ENCODE measurements at regions not wholly inside any gene's neighbourhood (a gene's known extent, or its start where the extent isn't known, plus 50 kb on each side); places are given as distances from the start of the nearest gene placed in this dataset.

DNA sequence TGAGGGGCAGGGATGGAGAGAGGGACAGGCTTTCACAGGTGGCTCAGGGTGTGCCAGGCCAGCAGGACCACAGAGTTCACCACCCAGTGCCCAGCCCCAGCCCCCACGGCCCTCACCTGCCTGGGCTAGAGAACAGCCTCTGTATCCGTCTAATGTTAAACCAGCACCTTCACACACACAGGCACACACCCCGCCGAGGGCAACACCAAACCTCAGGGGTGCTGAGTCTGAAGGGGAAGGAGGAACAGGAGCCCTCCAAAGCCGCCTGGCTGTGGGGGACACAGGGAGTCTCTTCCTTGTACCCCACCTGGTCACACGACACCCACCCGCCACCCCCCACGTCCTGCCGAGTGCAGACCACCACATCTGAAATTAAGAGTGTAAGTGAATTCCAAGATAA is 205.8 kb upstream of the SALL3 start:
- Histone ChIP-seq H3K27ac (ENCODE audit: low read length) (no peak overlapping the region), H3K9me3 (ENCODE audit: control insufficient read depth in 1 of 2, low read length in 2 of 2) (no peaks in the 10 kb centered on the region), H3K4me3 (ENCODE audit: low read depth in 1 of 2, low read length in 2 of 2) (no peak overlapping the region), H3K4me1 (ENCODE audit: control insufficient read depth in 1 of 2, insufficient read depth in 2 of 2, low read length in 2 of 2) (no peaks in the 10 kb centered on the region), H3K36me3 (ENCODE audit: control insufficient read depth in 1 of 2, insufficient read depth in 2 of 2, low read length in 2 of 2) (no peaks in the 10 kb centered on the region), H3K27me3 (ENCODE audit: low read depth, low read length) (no peaks in the 10 kb centered on the region)

DNA sequence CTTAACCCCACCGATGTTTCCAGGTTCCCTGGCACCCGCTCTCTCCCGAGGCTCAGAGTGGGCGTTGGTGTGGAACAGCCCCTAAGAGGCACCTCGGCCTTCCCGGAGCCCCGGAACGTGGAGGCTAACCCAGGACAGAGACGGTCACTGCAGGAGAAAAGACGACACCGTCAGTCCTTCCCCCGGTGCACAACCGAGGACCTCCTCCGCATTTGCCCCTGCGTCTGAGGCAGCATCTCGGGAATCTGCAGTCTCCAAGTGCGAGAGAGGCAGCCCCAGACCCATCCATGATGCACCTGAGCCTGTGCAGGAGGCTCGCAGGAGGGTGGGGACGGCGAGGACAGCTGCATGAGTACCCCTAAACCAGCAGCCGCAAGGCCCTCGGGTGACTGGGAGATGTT is 204.9 kb upstream of the SALL3 start:
- Histone ChIP-seq H3K27me3 (ENCODE audit: low read depth, low read length) (no peaks in the 10 kb centered on the region), H3K4me3 (ENCODE audit: low read depth in 1 of 2, low read length in 2 of 2) (no peak overlapping the region), H3K9me3 (ENCODE audit: control insufficient read depth in 1 of 2, low read length in 2 of 2) (no peaks in the 10 kb centered on the region), H3K27ac (ENCODE audit: low read length) (no peak overlapping the region), H3K4me1 (ENCODE audit: control insufficient read depth in 1 of 2, insufficient read depth in 2 of 2, low read length in 2 of 2) (no peaks in the 10 kb centered on the region), H3K36me3 (ENCODE audit: control insufficient read depth in 1 of 2, insufficient read depth in 2 of 2, low read length in 2 of 2) (no peaks in the 10 kb centered on the region)

DNA sequence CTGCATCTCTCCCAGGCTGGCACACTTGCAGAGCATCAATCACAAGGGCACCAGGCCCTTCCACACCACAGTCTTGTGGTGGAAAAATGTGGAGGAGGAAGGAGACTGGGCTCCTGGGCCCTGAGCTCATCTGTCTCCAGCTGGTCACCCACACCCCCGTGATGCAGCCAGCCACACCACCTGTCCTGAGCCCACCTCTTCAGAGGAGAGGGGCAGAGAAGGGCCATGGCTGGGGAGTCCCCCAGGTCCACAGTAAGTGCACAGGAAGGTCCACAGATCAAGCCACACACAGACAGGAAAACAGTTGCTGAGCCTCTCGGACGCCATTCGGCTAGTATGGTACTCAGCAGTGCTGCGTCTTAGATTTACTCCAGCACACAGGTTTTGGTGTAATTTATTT is 203.5 kb upstream of the SALL3 start:
- H3K27ac ChIP-seq (ENCODE audit: low read length): no peak overlapping the region
- no peak overlapping the region for H3K4me3 ChIP-seq (ENCODE audit: low read depth in 1 of 2, low read length in 2 of 2)

DNA sequence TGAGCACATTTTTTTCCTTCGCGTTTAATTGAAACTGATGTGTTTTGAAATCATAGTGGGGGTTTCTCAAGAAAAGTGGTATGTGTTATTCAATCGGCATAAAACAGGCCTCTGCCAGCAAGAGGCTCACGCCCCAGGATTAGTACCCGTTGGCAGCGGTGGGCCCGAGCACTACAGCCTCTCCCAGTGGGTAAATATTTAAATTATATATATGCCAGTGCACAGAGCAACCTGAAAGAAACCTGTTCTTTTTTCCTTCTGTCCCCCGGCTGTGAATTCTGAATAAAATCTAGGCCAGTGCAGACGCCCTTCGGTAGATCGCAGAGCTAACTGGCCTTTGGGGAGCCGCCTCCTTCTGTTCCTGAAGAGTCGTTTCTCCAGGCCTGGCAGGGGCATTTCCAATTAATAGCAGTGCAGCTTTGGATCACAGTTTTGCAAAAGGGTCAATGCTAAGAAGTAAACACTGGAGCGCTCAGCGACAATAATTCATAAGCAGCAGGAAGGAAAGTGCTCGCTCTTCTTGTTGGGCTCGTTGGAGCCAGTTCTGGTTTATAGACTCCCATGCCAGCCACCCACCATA is 202.8 kb upstream of the SALL3 start:
- H3K9me3 ChIP-seq (ENCODE audit: control insufficient read depth in 1 of 2, low read length in 2 of 2): no peaks in the 10 kb centered on the region
- no peaks in the 10 kb centered on the region for H3K4me1 ChIP-seq (ENCODE audit: control insufficient read depth in 1 of 2, insufficient read depth in 2 of 2, low read length in 2 of 2)
- H3K4me3 ChIP-seq (ENCODE audit: low read depth in 1 of 2, low read length in 2 of 2): no peak overlapping the region
- H3K27ac ChIP-seq (ENCODE audit: low read length): no peak overlapping the region
- no peaks in the 10 kb centered on the region for H3K27me3 ChIP-seq (ENCODE audit: low read depth, low read length)
- no peaks in the 10 kb centered on the region for H3K36me3 ChIP-seq (ENCODE audit: control insufficient read depth in 1 of 2, insufficient read depth in 2 of 2, low read length in 2 of 2)

More for the DNA sequence above, 203.5 kb upstream of the SALL3 start:
- Histone ChIP-seq H3K9me3 (ENCODE audit: control insufficient read depth in 1 of 2, low read length in 2 of 2) (no peaks in the 10 kb centered on the region), H3K27me3 (ENCODE audit: low read depth, low read length) (no peaks in the 10 kb centered on the region), H3K36me3 (ENCODE audit: control insufficient read depth in 1 of 2, insufficient read depth in 2 of 2, low read length in 2 of 2) (no peaks in the 10 kb centered on the region), H3K4me1 (ENCODE audit: control insufficient read depth in 1 of 2, insufficient read depth in 2 of 2, low read length in 2 of 2) (no peaks in the 10 kb centered on the region)

GRCh38 chr18:78777992-78778391 is 201.6 kb upstream of the SALL3 start:
- H3K27me3 ChIP-seq (ENCODE audit: low read depth, low read length): no peaks in the 10 kb centered on the region
- H3K4me1 ChIP-seq (ENCODE audit: control insufficient read depth in 1 of 2, insufficient read depth in 2 of 2, low read length in 2 of 2): no peaks in the 10 kb centered on the region
- H3K9me3 ChIP-seq (ENCODE audit: control insufficient read depth in 1 of 2, low read length in 2 of 2): no peaks in the 10 kb centered on the region
- H3K4me3 ChIP-seq (ENCODE audit: low read depth in 1 of 2, low read length in 2 of 2): no peak overlapping the region
- H3K27ac ChIP-seq (ENCODE audit: low read length): no peak overlapping the region
- no peaks in the 10 kb centered on the region for H3K36me3 ChIP-seq (ENCODE audit: control insufficient read depth in 1 of 2, insufficient read depth in 2 of 2, low read length in 2 of 2)

- Histone ChIP-seq H3K4me3 (ENCODE audit: low read depth in 1 of 2, low read length in 2 of 2) (no peak overlapping the region), H3K27ac (ENCODE audit: low read length) (no peak overlapping the region), H3K27me3 (ENCODE audit: low read depth, low read length) (no peaks in the 10 kb centered on the region), H3K4me1 (ENCODE audit: control insufficient read depth in 1 of 2, insufficient read depth in 2 of 2, low read length in 2 of 2) (no peaks in the 10 kb centered on the region), H3K9me3 (ENCODE audit: control insufficient read depth in 1 of 2, low read length in 2 of 2) (no peaks in the 10 kb centered on the region), H3K36me3 (ENCODE audit: control insufficient read depth in 1 of 2, insufficient read depth in 2 of 2, low read length in 2 of 2) (no peaks in the 10 kb centered on the region)
Measured at GRCh38 chr18:78778651-78779050, 201.0 kb upstream of the SALL3 start.

- Histone ChIP-seq H3K27ac (ENCODE audit: low read length) (no peak overlapping the region), H3K9me3 (ENCODE audit: control insufficient read depth in 1 of 2, low read length in 2 of 2) (no peaks in the 10 kb centered on the region), H3K4me1 (ENCODE audit: control insufficient read depth in 1 of 2, insufficient read depth in 2 of 2, low read length in 2 of 2) (no peaks in the 10 kb centered on the region), H3K4me3 (ENCODE audit: low read depth in 1 of 2, low read length in 2 of 2) (no peak overlapping the region), H3K27me3 (ENCODE audit: low read depth, low read length) (no peaks in the 10 kb centered on the region), H3K36me3 (ENCODE audit: control insufficient read depth in 1 of 2, insufficient read depth in 2 of 2, low read length in 2 of 2) (no peaks in the 10 kb centered on the region)
Measured at GRCh38 chr18:78779996-78780718, 199.5 kb upstream of the SALL3 start.

DNA sequence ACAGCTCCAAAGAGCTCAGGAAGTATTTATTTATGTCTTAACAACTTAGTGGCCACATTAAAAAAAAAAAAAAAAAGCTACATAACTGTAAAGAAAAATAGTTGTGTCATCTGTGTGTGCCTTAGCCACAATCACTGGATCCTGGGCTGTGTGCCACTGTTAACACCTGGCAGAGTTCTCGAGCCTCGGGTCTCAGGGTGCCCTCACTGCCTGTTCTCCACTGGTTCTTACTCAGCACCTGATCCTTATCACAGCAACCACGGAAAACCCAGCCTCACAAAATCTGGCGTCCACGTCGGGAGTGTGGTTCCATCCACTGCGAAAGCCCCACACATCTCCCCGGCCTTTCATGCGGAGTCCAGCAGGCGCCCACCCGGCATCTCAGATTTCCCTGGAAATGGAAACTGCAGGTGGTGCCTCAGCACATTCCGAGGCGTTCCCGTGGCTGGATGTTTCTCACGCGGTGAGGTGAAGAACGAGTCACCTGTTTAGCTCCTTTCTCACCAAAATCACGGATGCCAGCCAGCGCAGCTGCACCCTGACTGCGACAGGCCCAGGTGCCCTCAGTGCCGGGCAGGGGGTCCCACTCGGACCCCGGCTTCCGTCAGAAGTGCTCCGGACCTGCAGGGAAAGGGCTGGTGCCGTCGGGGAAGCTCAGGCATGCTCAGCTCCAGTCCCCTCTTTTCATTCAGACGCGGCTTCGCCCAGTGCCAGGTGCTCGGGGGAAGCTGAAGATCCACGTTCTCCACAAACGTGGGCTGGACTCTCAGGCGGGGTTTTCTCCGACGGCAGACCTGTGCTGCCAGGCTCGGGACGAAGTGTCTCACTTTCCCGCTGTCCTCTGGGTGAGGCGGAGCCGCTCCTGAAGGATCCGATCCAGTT is 198.7 kb upstream of the SALL3 start:
- Histone ChIP-seq H3K4me3 (ENCODE audit: low read depth in 1 of 2, low read length in 2 of 2) (no peak overlapping the region), H3K36me3 (ENCODE audit: control insufficient read depth in 1 of 2, insufficient read depth in 2 of 2, low read length in 2 of 2) (no peaks in the 10 kb centered on the region)

GRCh38 chr18:78781601-78781960 is 198.0 kb upstream of the SALL3 start:
- Histone ChIP-seq H3K36me3 (ENCODE audit: control insufficient read depth in 1 of 2, insufficient read depth in 2 of 2, low read length in 2 of 2) (no peaks in the 10 kb centered on the region), H3K27me3 (ENCODE audit: low read depth, low read length) (no peaks in the 10 kb centered on the region), H3K27ac (ENCODE audit: low read length) (no peak overlapping the region), H3K9me3 (ENCODE audit: control insufficient read depth in 1 of 2, low read length in 2 of 2) (no peaks in the 10 kb centered on the region), H3K4me1 (ENCODE audit: control insufficient read depth in 1 of 2, insufficient read depth in 2 of 2, low read length in 2 of 2) (no peaks in the 10 kb centered on the region), H3K4me3 (ENCODE audit: low read depth in 1 of 2, low read length in 2 of 2) (no peak overlapping the region)

More for the DNA sequence above, 198.7 kb upstream of the SALL3 start:
- no peaks in the 10 kb centered on the region for H3K27me3 ChIP-seq (ENCODE audit: low read depth, low read length)
- H3K4me1 ChIP-seq (ENCODE audit: control insufficient read depth in 1 of 2, insufficient read depth in 2 of 2, low read length in 2 of 2): no peaks in the 10 kb centered on the region
- H3K27ac ChIP-seq (ENCODE audit: low read length): no peak overlapping the region
- no peaks in the 10 kb centered on the region for H3K9me3 ChIP-seq (ENCODE audit: control insufficient read depth in 1 of 2, low read length in 2 of 2)

DNA sequence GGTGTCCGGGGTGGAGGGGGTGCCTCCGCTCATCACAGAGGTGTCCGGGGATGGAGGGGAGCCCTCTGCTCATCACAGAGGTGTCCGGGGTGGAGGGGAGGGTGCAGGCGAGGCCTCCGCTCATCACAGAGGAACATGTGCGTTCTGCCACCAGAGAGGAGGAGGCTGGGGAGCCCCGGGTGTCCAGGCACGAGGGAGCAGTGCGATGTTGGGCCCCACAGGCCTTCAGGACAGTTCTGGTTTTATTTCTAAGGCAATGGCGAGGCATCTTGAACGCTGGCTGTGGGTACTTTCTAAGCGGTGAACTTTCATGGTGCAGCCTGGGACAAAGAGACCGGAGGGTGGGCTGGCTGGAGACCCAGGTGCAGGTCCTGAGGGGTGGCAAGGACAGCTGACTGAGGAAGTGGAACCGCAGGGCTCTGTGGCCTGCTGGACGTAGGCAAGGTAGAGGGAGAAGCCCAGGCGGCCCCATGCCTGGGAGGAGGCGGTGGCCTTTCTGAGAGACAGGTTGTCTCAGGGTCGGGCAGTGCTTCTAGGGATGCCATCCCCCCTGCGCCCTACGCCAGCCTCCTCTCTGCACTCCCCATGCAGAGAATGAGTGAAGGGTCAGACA is 196.6 kb upstream of the SALL3 start:
- H3K9me3 ChIP-seq (ENCODE audit: control insufficient read depth in 1 of 2, low read length in 2 of 2): no peaks in the 10 kb centered on the region
- no peak overlapping the region for H3K4me3 ChIP-seq (ENCODE audit: low read depth in 1 of 2, low read length in 2 of 2)
- no peaks in the 10 kb centered on the region for H3K4me1 ChIP-seq (ENCODE audit: control insufficient read depth in 1 of 2, insufficient read depth in 2 of 2, low read length in 2 of 2)
- H3K27me3 ChIP-seq (ENCODE audit: low read depth, low read length): no peaks in the 10 kb centered on the region
- no peaks in the 10 kb centered on the region for H3K36me3 ChIP-seq (ENCODE audit: control insufficient read depth in 1 of 2, insufficient read depth in 2 of 2, low read length in 2 of 2)
- no peak overlapping the region for H3K27ac ChIP-seq (ENCODE audit: low read length)

GRCh38 chr18:78783564-78783960 is 196.1 kb upstream of the SALL3 start:
- no peak overlapping the region for H3K27ac ChIP-seq (ENCODE audit: low read length)
- no peaks in the 10 kb centered on the region for H3K36me3 ChIP-seq (ENCODE audit: control insufficient read depth in 1 of 2, insufficient read depth in 2 of 2, low read length in 2 of 2)
- H3K27me3 ChIP-seq (ENCODE audit: low read depth, low read length): no peaks in the 10 kb centered on the region

More at GRCh38 chr18:78783564-78783960, 196.1 kb upstream of the SALL3 start:
- no peaks in the 10 kb centered on the region for H3K4me1 ChIP-seq (ENCODE audit: control insufficient read depth in 1 of 2, insufficient read depth in 2 of 2, low read length in 2 of 2)
- H3K9me3 ChIP-seq (ENCODE audit: control insufficient read depth in 1 of 2, low read length in 2 of 2): no peaks in the 10 kb centered on the region
- no peak overlapping the region for H3K4me3 ChIP-seq (ENCODE audit: low read depth in 1 of 2, low read length in 2 of 2)
